SIG-M5 treated with dmso at 0.1 percent for 504 hours (cell line): ENCODE measurements at regions not wholly inside any gene's neighbourhood (a gene's known extent, or its start where the extent isn't known, plus 50 kb on each side); places are given as distances from the start of the nearest gene placed in this dataset.
"Not testable (repeated sequence)": the region's sequence is repeated elsewhere in the genome, so short reads cannot be mapped to it uniquely, and the experiment has no call there.

Experiments used
- DNase-seq: peaks from one replicate; lab custom pipeline; 2025; ENCODE audit not compliant: unreplicated experiment; lab: John Stamatoyannopoulos, UW

DNA sequence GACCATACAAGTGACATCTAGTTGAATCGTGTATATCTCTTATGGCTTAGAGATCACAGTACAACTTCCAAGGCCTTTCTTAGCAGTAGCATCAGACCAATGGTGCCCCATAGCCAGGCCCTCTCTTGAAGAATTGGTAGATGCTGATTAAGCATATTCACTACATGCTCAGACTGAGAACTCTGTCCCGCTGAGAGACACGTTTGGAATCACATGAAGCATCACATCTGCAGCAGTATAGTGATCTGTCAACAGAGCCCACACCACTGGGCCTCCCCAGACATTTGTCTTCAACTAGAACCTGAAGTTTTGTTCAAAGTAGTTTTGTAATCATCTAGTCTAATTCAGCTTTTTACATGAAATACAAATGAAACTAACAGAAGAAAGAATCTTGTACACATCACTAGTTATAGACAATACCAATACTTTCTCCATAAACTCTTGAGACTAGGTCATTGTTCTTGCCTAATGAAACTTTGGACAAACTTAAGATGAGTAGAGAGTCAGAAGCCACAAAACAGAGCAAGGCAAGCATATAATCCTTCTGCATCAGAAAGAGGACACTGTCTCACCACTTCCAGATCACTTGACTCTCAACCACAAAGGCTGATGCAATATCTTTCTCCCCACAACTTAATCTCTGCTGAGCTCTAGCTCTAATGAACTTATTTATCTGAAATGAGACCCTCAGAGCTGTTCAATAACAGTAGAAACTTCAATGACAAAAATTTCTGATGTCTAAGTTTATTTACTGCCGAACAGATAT is 182.7 kb downstream of the TBX18 start:
- DNase-seq: peak; percentile 0

DNA sequence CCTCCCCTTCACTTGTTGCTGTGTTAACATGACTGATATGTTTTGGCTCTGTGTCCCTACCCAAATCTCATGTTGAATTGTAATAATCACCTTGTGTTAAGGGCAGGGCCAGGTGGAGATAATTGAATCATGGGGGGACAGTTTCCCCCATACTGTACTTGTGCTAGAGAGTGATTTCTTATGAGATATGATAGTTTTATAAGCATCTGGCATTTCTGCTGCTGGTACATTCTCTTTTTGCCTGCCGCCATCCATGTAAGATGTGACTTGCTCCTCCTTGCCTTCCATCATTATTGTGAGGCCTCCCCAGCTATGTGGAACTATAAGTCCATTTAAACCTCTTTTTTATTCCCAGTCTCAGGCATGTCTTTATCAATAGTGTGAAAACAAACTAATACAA is 185.0 kb downstream of the TBX18 start:
- DNase-seq: no peak

DNA sequence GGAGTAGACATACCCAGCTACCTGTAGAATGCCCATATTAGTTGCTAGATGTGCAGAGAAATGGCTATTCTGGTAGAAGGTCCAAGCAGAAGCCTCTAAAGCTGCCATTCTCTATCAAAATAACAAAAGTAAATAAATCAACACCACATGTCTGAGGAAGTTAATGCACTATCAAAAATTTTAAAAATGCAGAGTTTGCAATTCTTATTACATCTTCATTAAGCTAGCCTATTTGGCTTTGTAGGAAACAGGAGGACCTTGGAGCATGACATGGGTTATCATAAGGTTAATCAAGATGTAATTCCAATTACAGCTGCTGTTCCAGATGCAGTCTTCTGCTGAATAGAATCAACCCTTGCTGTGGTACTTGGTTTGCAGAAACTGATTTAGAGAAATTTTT is 188.4 kb downstream of the TBX18 start:
- DNase-seq: no peak

DNA sequence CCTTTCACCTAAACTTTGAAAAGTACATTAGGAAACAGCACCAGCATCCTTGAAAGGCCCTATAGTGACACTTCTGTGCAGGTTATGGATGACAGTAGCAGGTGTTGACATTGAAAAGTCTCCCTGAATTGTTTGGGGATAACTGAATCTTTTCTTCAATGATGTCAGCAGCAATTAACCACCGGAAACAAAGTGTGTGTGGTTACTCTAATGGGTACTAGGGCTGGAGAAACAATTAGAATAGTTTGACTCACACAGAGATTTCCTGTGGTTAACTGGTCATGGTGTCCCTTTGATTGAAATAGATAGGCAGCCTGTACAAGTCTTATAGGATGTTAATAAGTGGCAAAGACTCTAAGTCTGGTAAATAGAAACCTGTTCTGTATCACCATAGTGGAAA is 189.1 kb downstream of the TBX18 start:
- DNase-seq: no peak

DNA sequence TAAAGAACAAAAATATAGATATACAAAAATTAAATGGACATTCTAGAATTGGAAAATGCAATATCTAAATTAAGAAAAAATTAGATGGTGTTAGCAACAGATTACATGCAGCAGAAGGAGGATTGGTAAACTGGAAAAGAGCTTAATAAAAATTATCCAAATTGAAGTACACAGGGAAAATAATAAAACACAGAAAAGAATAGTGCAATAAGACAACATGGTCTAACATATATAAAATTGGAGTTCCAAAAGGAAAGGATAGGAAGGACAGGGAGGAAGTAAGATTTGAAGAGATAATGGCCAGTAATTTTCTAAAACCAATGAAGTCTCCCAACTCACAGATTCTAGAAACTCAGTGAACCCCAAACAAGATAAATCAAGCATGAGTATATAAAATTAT is 194.5 kb downstream of the TBX18 start:
- no peak for DNase-seq

DNA sequence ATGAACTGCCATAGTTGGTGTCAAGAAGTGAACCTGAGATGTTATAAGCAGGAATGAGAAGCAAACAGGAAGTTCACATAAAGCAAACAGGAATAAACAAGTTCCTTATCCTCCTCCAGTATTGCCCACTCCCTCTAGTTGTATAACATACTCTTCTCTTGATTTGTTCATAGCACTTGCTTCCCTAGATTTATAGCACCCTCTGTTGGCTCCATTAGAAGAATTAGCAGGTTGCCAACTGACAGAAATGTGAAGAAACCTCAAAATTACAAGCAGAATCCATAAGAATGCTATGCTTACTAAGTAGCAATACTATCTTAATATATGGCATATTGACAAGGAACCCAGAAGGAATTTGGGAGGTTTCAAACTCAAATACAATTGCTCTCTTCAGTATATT is 195.4 kb downstream of the TBX18 start:
- DNase-seq: no peak

DNA sequence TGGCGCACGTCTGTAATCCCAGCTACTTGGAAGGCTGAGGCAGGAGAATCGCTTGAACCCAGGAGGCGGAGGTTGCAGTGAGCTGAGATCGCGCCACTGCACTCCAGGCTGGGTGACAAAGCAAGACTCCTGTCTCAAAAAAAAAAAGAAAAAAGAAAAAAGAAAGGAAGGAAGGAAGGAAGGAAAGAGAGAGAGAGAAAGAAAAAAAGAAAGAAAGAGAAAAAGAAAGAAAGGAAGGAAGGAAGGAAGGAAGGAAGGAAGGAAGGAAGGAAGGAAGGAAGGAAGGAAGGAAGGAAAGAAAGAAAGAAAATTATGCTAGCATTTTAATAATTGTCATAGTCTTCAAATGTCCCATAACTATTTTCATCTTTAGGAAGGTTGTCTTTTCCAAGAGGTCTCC is 198.7 kb downstream of the TBX18 start:
- not testable (repeated sequence) for DNase-seq

DNA sequence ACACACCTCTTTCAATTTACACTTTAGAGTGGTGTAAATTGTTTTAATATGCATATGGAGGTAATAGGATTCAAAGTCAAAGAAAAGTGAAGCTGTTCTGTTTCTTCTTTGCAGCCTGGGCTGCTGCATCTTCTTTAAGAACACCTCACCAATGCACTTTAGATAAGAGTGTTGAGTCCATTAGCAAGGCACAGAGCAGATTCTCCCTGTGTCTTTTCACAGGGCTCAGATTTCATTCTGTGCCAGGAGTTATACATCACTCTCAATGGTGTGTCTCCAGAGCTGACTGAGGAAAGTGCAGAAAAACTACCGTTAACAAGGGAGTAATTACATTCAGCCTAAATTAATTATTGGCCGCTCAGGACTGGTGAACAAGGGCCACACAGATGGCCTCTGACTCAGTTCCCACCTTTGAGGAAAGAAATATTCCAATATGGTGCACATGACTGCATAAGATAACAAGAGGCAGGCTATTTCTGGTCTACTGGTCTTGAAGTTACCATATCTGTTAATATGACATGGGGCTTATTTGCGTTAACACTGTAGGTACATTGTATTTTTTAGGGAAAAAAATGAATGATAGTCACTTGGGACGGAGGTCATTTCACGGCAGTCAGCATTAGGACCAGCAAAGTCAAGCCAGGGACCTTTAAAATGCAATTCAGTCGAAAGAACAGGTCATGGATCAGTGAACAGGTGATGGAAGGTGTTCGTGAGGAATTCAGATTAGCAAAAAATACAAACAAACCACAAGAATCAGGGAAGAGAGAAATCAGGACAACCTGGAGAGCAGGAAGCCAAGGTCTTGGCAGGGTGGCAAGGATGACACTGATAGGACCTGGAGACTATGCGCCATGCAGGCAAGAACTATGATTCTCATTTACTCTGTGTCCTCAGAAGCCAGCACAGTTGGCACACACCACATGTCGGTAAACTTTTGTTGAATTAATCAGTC is 203.7 kb downstream of the TBX18 start:
- DNase-seq: no peak

DNA sequence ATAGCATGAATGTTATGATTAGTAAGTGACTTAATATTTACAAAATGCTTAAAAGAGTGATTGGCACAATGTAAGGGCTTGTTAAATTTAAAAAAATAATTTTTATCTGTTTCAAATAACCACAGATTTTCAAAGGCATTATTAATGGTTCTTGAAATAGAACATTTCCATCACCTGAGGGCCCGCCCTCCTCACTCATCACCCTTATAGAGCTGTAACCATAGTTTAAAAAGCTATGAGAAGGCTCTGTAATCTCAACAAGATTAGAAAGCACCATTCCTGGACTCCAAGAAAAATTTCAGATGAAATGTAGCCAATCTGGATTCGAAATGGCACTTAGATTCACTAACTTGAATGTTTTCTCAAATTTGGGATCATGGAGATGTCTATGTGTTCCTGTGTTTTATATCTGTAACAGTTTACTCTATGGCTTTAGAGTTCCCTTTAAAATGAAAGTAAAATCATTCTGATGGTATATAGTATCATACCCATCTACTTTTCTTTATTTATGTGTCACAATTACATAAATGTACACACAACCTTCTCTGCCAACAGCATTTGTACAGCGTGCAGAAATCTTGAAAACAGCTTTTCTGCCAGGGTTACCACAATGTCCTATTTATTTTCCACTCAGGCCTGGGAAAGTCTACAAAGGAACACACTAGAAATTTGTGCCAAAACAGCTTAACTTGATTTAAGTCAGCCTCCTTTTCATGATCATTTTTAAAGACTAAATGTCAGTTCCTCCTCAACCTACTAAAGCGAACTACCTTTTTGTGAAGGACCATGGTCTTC is 207.7 kb downstream of the TBX18 start:
- no peak for DNase-seq

DNA sequence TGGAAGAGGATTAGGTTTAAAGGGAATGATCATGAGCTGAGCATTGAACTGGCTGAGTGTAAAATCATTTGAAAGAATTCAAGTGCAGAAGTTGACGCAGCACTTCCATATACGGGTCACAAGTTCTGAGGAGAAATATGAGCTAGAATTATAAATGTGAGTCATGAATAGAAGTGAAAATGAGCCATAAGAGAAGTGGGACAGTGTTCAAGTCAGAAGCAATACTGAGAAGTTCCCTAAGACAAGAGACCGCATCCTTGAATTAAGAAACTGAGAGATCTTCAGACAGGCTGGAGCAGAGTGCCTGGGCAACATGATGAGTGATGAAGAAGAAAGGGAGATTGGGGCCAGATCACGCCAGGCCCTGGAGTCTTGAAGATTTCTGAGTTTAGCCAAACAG is 209.7 kb downstream of the TBX18 start:
- no peak for DNase-seq

DNA sequence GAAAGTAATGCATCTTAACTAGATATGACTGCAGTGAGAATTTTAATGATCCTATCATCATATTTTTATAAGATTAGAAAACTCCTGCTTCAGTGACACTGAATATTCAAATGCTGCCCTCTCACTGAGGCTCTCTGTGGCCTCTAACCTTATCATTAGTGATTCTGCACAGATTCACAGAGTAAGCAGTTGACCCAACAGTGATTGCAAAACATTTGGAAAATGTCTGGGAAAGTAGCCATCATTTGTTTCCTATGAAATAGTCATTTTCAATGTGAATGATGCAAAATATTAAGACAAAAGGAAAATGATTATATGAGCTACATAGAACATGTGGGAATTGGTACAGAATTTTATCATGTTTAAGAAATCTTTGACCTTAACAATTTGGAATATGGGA is 210.3 kb downstream of the TBX18 start:
- DNase-seq: no peak

DNA sequence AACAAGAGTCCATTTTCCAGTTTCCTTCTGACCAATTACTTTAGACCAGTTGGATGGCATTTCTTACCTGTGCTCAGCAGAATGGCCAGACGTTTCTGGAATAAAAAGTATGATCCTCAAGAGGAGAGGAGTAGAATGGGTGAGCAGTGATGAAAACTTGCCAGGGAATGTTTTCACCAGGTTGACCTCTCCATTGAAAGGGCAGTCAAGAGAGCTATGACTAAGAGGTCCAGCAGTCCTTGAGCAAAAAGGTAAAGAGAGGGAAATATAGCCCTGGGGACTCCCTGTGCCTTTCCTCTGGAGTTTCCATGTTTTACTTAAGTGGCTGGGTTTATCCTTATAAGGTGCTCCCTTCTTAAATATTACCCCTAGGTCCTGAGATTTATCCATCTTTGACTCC is 210.9 kb downstream of the TBX18 start:
- DNase-seq: no peak

DNA sequence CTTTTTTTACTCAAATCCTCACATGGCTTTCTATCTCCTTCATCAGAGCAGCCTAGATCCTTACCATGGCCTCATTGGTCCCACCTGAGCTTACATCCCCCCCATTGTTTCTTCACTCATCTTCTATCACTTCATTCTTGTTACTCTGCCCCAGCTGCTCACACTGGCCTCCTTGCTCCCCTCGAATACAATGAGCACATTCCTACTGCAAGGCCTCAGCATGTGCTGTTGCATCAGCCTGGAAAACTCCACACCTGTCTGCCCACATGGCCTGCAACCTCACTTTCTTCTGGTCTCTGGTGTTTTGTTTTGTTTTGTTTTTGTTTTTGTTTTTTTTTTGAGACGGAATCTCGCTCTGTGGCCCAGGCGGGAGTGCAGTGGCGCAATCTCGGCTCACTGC is 212.6 kb downstream of the TBX18 start:
- DNase-seq: no peak

DNA sequence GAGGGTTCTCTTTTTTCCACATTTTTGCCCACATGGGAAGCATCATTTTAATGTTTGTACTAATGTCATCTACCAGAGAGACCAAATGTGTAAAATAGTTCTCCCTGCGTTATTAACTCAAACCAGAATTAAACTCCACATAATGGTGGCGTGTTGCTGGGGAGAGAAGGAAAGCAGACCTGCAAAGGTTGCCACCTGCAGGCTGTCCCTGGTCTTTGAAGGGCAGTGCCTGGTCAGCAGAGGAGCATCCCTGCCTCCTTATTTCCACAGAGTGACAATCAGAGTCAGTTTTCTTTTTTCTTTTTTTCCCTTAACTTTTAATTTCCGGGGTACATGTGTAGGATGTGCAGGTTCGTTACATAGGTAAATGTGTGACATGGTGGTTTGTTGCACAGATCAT is 214.5 kb downstream of the TBX18 start:
- no peak for DNase-seq

DNA sequence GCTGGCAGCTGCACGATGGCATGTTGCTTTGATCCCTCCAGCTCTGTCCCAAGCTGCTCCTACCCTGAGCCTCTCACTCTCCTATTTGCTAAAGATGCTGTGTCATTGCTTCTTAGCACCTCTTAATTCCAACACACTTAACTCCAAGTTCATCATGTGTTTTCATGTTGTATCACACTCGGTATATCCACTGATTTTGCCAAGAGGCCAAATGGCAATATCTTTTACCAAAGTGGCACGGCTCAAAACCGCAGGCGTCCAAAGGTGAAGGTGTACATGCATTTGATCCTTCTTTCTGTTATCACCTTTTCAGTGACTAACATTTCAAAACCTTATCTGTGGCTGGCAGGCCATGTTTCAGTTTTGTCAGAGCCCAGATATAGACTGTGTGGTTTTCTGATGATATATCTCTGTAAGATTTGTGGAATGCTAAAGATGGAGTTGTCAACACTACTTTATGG is 217.0 kb downstream of the TBX18 start:
- DNase-seq: no peak

DNA sequence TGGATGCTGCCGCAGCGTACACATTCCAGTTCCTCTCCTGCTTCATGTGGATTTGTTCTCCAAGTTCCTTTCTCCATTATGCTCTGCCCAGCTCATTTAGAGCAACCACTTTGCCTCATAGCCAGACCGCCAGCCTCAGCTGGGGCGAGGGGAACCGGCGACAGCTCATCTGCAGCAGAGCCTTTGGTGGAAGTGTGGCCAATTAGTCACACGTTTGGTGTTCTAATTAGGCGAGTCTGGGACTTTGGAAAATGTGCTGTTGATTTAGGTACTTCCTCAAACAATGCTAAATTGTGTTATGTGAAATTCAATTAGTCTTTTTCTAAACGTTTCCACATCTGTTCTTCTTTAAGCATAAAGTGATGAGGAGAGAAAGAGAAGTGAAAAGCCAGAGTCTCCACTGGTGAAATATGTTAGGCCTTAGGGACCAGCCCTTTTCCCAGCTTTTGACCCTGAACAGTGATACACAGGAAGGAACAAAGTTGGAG is 217.9 kb downstream of the TBX18 start:
- no peak for DNase-seq

DNA sequence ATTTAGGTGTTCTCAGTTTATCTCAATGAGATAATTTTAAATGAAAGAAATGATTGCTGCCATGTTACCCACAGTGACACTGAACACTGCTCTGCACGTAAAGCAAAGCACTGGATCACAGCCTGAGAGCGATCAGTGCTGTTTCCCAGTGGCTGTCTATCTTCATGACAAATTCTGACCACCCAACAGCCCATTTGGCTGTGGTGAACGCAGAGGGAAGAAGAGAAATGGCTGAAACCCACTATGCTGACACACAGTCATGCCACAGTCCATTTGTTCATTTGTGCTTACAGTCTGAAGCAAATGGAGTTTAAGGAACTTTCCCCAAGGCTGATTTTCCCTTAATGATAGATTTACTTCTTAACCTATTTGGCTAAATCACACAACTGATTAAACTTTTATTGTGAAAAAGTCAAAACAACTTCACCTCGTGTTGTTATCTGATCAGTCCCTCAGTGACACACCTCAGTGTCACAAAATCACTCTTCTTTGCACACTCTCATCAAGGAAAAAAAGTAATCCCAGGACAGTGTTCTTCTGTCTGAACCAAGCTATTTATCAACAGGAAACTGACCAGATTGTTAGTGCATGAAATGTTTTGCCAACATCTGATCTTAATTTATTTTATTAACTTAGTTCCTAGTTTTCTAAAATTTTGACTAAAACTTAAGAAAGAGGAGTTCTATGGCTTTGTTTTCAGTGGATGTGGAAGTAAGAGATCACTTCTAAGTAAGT is 225.1 kb downstream of the TBX18 start:
- no peak for DNase-seq

DNA sequence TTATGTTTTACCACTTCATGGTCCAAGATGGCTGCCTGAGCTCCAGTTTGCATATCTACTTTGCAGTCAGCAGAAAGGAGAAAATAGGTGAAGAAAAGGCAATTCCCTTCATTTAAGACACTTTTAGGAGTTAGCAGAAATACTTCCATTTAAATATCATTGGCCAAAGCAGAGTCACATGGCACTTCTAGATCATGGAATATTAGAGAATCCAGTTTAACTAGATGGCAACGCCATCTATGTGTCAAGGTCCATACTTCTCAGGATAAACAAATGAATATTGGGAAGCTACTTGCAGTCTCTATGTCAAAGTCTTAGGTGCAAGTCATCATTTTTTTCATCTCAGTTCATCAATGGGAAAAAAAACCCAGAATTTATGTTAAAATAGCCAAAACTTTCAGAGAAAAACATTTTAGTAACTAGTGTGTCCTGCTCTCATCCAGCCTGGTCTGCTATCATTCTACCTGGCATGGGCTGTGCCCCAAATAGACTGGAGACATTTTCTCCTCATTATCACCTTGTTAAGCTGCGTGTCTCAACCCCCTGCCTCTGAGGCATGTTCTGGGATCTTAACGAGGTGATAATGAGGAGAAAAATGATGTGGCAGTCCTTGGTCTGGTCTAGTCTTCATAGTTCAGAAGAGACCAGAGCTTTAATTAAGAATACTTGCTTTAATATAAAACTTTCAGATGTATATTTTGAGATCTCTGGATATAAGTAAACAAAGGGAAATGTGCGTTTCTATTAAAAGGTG is 227.3 kb downstream of the TBX18 start:
- DNase-seq: no peak

DNA sequence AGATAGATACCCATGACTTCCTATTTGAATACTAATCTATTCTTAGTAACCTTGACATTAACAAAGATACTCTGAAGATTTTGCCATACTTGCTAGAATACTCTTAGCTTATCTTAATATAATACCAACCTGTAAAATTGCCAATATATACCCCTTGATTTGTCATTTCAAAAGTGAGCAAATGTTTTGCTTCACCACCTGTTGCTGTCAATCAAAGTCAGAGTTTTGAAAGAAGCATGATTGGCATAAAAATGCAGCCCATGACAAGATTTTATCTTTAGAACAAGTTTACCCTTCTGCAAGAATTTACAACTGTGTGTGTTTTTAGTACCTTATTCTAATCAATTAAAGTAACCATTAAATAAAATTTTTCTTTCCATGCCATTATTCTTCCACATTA is 236.2 kb downstream of the TBX18 start:
- DNase-seq: no peak

DNA sequence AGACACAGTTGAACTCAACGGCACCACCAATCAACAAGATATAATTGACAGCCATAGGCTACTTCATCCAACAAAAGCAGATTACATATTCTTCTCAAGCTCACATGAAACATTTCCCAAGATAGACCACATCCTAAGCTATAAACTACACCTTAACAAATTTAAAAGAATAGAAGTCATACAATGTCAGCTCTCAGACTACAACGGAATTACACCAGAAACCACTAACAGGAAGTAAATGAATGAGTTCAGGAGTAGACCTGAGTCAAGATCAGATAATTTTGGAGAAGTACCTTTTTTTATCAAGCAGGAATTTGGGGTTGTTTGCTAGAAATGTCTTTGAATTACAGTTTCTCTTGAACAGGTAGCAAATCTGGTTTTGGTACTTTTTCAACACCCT is 237.8 kb downstream of the TBX18 start:
- DNase-seq: no peak
